A172 (cell line): ENCODE measurements at regions not wholly inside any gene's neighbourhood (a gene's known extent, or its start where the extent isn't known, plus 50 kb on each side); places are given as distances from the start of the nearest gene placed in this dataset.
"Not testable (repeated sequence)": the region's sequence is repeated elsewhere in the genome, so short reads cannot be mapped to it uniquely, and the experiment has no call there.

Experiments used
- DNase-seq: peaks from one replicate; pipeline ENCODE4 v3.0.0-alpha.2; 2015; ENCODE audit warnings: low spot score

DNA sequence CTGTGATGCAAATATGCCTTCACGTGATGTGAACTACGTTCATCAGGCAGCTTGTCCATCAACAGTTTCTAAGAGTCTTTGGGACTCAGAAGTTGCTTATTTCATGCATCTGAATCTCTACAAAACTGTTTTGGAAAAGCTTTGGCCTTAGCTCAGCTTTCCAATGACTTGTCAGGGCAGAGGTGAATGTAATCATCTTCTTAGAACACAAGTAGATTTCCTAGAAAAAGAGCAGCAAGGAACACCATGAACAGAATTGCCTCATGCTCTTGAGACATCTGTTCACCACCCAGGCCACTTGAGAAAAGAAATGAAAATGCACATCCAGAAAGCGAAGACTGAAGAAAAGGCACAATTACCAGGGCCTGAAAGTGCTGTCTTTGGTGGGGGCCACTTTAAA, 105.8 kb upstream of the PDHA1 start:
- no peak for DNase-seq

DNA sequence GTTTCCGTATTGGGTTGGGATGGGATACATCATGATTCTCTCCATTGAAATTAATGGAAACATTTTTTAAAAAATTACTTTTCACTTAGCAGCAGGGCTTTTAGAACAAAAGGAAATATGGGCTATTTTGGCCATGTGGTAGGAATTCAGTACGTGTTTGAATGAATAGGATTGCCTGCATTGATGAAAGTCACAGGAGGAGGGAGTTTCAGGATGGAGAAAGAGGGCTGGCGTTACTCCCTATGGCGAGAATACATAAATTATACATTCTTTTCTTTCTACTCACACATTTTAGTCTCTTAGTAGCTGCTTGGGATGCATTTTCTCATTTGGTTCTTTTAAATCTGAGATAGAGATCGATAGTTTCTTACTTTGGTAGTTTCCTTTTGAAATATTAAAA, 100.3 kb upstream of the PDHA1 start:
- no peak for DNase-seq

DNA sequence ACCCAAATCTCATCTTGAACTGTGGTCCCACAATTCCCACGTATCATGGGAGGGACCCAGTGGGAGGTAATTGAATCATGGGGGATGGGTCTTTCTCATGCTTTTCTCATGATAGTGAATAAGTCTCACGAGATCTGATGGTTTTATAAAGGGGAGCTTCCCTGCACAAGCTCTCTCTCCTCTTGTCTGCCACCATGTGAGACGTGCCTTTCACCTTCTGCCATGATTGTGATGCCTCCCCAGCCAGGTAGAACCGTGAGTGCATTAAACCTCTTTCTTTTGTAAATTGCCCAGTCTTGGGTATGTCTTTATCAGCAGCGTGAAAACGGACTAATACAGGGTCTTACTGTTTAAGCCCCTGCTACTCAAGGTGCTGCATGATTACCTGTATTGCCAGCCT, 98.8 kb upstream of the PDHA1 start:
- DNase-seq = not testable (repeated sequence)

DNA sequence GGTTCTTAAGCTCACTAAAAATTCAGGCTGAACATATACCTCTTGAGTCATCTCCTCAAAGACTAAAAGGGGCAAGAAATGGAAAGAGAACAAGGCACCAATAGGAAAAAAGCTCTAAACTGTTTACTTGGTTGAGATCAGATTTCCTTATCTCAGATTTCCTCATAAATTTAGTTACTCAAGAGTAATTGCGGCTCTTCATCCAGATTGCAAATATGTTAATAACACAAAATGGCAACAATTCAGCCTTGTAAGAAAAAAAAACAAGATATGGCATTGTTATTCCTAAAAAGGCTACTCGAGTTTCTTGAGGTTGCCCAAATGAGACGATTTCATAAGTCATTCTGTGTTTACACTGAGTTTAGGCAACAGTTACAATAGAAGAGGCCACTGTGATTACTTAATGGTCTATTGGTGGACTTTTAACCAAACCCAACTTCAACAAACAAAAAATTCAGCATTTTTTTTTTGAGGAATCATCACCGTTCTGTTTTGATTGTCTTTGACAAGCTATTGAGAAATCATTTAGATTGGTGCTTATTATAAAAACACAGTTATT, 97.9 kb upstream of the PDHA1 start:
- DNase-seq = no peak

DNA sequence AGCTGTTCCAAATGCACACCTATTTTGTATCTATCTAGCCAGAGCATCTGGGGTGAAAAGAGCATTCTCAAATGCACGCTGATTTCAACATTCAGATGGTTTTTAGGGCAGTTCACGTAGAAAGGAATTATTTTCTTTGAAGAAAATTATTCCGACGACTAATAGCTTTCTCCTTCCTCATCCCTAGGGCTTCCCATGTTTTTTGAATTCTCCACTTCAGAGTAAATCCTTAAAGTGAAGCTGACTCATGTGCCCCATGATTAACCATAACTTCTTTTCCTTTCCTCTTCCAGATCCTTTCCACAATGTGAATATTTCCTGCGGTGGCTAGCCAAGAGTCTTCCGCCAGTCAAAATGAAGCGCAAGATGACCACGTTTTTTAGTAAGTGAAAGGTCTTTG, 86.7 kb upstream of the PDHA1 start:
- peak; percentile 10 for DNase-seq

DNA sequence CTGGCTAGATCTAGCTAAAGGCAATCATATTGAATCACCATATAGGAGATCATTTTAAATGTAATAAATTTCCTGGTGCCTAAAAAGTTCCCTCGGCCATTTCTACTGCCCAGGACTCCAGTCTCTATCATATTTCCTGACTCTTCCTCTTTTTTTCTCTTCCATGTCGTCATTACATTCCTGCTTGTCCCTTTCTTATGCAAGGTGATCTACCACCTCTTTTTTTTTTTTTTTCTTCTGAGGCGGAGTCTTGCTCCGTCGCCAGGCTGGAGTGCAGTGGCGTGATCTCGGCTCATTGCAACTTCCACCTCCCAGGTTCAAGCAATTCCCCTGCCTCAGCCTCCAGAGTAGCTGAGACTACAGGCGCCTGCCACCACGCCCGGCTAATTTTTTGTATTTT, 82.7 kb upstream of the PDHA1 start:
- DNase-seq = not testable (repeated sequence)

DNA sequence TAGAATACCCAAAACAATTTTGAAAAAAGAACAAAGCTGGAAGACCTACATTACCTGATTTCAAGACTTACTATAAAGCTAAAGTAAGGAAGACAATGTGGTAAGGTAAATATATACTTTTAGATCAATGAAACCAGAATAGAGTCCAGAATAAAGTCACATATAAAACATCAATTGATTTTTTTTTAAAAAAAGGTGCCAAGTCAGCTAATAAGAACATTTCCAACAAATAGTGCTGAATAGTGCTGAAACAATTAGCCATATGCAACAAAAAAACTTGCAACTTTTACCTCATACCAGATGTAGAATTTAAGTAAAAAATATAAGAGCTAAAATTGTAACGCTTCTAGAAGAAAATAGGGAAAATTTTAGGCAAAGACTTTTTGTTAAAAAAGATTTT, 73.0 kb upstream of the PDHA1 start:
- no peak for DNase-seq

DNA sequence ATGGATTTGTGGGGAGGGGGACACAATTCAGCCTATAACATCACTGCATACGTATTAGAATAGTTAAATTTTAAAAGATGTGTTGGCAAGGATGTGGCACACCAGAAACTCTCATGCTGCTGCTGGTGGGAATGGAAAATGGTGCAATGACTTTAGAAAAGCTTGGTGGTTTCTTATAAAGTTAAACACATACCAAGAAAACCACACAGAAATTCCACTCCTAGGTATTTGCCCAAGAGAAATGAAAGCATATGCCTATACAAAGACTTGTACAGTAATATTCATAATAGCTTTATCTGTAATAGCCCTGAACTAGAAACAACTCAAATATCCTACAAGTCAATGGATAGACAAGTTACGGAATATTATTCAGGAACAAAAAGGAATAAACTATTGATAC, 71.3 kb upstream of the PDHA1 start:
- peak; percentile 23 for DNase-seq

DNA sequence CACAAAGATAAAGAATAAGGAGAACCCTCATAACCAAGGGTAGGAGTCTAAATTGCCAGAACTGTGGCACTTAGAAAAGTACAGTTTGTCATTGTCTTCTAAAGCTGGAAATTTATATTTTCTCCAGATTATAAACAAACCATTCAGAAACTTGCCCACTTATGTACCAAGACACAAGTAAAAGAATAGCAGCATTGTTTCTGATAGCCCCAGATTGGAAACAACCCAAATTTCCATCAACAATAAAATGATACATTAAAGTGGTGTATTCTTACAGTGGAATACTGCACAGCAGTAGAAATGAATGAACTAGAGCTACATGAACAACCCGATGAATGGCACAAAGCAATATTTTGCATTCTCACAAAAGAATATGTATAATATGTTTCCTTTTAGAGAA, 63.1 kb upstream of the PDHA1 start:
- no peak for DNase-seq

DNA sequence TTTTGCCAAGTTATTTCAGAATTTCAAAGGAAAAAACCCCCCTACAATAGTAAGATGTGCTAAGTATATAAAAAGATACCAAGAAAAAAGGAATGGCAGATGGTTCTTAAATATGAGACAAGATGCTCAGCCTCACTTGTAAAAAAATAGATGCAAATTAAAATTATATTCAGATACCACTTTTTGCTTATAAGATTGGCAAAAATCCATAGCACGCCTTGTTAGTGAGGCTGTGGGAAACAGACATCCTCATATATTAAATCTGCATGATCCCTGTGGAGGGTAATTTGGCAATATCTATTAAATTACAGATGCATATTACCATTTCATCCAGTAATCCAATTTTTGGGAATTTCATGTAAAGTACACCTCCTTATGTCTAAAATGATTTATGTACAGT, 62.5 kb upstream of the PDHA1 start:
- no peak for DNase-seq

DNA sequence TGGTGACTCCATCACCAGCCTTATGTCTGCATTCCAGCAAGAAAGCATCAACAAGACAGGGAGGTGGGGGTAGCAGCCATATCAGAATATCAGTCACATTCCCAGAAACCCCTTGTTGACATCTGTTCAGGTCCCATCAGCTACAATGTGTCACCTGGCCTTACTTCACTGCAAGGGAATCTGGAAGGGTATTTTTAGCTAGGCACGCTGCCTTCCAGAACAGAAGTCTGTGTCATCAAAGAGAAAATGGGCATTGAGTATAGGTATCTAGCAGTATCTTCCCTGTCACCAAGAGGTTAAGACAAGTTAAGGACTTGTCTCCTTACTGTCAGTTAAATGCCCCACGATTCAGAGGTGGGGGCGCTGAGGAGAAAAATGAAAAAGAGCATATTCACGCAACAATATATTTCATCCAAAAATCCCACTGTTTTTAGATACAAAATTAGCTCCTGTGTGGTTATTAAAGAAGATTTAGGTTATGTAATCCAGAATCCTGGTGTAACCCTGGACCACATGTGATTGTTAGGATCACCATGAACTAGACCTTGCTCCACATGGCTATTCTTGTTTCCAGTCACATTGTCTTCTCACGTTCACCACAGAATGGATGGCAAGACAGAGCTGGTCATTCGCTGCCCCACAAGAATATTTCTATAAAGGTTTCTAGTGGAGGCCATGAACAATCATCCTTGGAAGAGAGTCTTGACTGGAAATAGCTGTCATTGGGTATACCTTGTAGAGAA, 60.0 kb upstream of the PDHA1 start:
- DNase-seq = no peak

DNA sequence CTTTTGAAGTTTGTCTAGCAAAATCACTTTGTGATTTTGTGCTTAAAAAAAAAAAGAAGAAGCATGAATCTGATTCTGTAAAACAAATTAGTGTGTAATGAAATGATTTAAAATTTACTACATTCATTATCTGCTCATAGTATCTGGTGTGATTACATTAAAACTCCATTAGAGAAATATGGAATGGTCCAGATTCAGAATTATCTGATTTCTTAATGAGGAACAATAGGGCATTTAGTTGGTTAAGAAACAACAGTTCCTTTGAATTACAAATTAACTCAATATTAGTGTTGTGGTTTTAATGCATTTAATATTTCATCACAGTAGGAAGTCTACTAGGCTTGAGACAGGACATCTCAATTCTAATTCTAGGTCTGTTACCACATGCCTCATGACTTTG, 57.9 kb upstream of the PDHA1 start:
- DNase-seq = no peak

DNA sequence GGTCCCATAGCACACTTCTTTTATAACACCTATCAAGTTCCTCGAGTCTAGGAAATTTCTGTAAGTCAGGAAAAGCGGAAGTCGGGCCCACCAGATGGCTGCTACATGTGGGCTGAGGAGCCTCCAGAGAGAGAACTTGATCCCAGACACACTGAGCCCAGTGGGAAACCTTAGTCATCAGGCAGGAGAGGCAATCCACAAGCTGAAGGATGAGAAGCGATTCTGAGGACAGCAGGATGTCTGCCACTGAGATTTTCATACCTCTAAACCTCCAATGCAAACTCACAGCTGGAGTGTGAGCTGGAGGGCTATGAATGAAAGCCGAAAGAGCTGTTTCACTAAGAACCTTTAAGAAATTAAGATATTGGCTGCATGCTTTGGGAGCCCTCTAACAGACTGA, 52.6 kb upstream of the PDHA1 start:
- DNase-seq = no peak

DNA sequence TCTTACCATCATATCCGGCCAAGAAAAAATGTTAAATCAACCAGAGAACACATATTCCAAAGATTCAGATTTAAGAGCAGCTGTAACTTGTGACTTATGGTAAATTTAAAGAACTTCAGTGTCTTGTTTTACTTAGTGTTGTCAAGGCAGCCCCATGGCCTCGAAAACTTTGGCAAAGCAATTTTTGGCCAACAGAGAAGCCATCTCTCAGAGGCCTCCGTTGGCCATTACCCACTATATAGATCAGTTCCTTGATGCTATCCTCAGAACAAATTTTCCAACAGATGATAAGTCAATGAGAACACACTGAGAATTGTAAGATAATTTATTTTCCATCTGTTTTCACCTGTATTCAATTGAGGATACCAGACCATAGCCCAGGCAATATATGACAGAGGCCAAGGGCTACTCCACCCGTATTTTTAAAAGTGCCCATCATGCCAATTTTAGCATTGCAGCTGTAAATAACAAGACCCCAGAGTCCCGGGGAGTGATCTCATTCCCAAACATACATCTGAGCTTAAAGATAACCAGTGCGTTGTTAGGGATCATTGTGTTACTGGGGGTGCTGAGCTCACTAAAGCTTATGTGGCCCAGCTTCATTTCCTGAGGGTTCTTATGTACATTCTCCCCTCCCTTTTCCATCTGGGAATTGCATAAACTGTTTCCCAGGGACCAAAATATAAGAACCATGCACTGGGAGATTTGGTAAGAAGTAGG, 50.0 kb upstream of the PDHA1 start:
- no peak for DNase-seq
